ENCODE measurements at regions not wholly inside any gene's neighbourhood (a gene's known extent, or its start where the extent isn't known, plus 50 kb on each side); places are given as distances from the start of the nearest gene placed in this dataset.

- CTCF ChIA-PET = no interaction called here
- H4K20me1 ChIP-seq (ENCODE audit: insufficient read depth) = no peaks in the 10 kb centered on the region
- H3K36me3 ChIP-seq (ENCODE audit: low read depth) = no peaks in the 10 kb centered on the region
- no TSS peak for BruUV-seq (replicated peaks)
- H3F3A ChIP-seq (ENCODE audit: insufficient read depth, low read depth) = no peaks in the 10 kb centered on the region
- H3K9me2 ChIP-seq (ENCODE audit: insufficient read depth) = no peaks in the 10 kb centered on the region
- no peak for DNase-seq
- no peak overlapping the region for H3K4me3 ChIP-seq
- H3K79me2 ChIP-seq (ENCODE audit: low read depth) = no peaks in the 10 kb centered on the region
- no peaks in the 10 kb centered on the region; the same call in 1 of the 2 replicates for H3K9me3 ChIP-seq (ENCODE audit: insufficient read depth, low read depth)
- H3K27me3 ChIP-seq (ENCODE audit: insufficient read depth, low read depth) = no peaks in the 10 kb centered on the region
- no peak overlapping the region for H3K27ac ChIP-seq
- no peak overlapping the region for H3K4me2 ChIP-seq
- H3K4me1 ChIP-seq (replicated peaks; ENCODE audit: insufficient read depth) = no peaks in the 10 kb centered on the region
- no peak overlapping the region for H2AFZ ChIP-seq
- POLR2A ChIA-PET (ENCODE audit: unreplicated experiment) = no interaction called here
- intact Hi-C loops (cut with micrococcal nuclease; ENCODE audit: unreplicated experiment) = no loop called here
- TF ChIP-seq CTCF (conservative IDR thresholded peaks at IDR 0.05) = no peak
- no peak for TF ChIP-seq EZH2 (IDR thresholded peaks at IDR 0.05; ENCODE audit: low read depth)
Observed at GRCh38 chr13:108087810-108088209, 127.5 kb downstream of the LIG4 start.

GRCh38 chr13:108086678-108087077 lies 128.7 kb downstream of the LIG4 start:
- Histone ChIP-seq H3K36me3 (ENCODE audit: low read depth) (no peaks in the 10 kb centered on the region), H3K9me2 (ENCODE audit: insufficient read depth) (no peaks in the 10 kb centered on the region), H3K27ac (no peak overlapping the region), H2AFZ (no peak overlapping the region), H3K4me3 (no peak overlapping the region), H3K9me3 (ENCODE audit: insufficient read depth, low read depth) (no peaks in the 10 kb centered on the region; the same call in 1 of the 2 replicates), H3F3A (ENCODE audit: insufficient read depth, low read depth) (no peaks in the 10 kb centered on the region), H3K79me2 (ENCODE audit: low read depth) (no peaks in the 10 kb centered on the region), H3K27me3 (ENCODE audit: insufficient read depth, low read depth) (no peaks in the 10 kb centered on the region), H3K4me1 (replicated peaks; ENCODE audit: insufficient read depth) (no peaks in the 10 kb centered on the region), H3K4me2 (no peak overlapping the region), H4K20me1 (ENCODE audit: insufficient read depth) (no peaks in the 10 kb centered on the region)
- ChIA-PET POLR2A (ENCODE audit: unreplicated experiment) (no interaction called here), CTCF (interaction anchor here (0.6 kb wide), 1 partner anchor 150 kb away, joined by 4 read pairs; no protein-coding TSS in a partner anchor)
- intact Hi-C loops (cut with micrococcal nuclease; ENCODE audit: unreplicated experiment) = no loop called here
- peak in 1 of 2 experiments; percentile 9 for DNase-seq
- BruUV-seq (replicated peaks) = no TSS peak
- TF ChIP-seq CTCF (conservative IDR thresholded peaks at IDR 0.05) = peak; percentile 54; the same call in 1 of the 2 replicates
- TF ChIP-seq EZH2 (IDR thresholded peaks at IDR 0.05; ENCODE audit: low read depth) = no peak

GRCh38 chr13:108084840-108085239 lies 130.5 kb downstream of the LIG4 start:
- Histone ChIP-seq H3K79me2 (ENCODE audit: low read depth) (no peaks in the 10 kb centered on the region), H3K27me3 (ENCODE audit: insufficient read depth, low read depth) (no peaks in the 10 kb centered on the region), H3K9me2 (ENCODE audit: insufficient read depth) (no peaks in the 10 kb centered on the region), H3F3A (ENCODE audit: insufficient read depth, low read depth) (no peaks in the 10 kb centered on the region), H3K4me3 (no peak overlapping the region), H3K4me1 (replicated peaks; ENCODE audit: insufficient read depth) (no peaks in the 10 kb centered on the region), H3K4me2 (no peak overlapping the region), H3K9me3 (ENCODE audit: insufficient read depth, low read depth) (no peaks in the 10 kb centered on the region; the same call in 1 of the 2 replicates), H3K36me3 (ENCODE audit: low read depth) (no peaks in the 10 kb centered on the region), H3K27ac (no peak overlapping the region), H2AFZ (no peak overlapping the region), H4K20me1 (ENCODE audit: insufficient read depth) (no peaks in the 10 kb centered on the region)
- no peak for DNase-seq
- no peak for TF ChIP-seq CTCF (conservative IDR thresholded peaks at IDR 0.05)
- TF ChIP-seq EZH2 (IDR thresholded peaks at IDR 0.05; ENCODE audit: low read depth) = no peak
- no TSS peak for BruUV-seq (replicated peaks)
- POLR2A ChIA-PET (ENCODE audit: unreplicated experiment) = no interaction called here
- CTCF ChIA-PET = no interaction called here
- intact Hi-C loops (cut with micrococcal nuclease; ENCODE audit: unreplicated experiment) = no loop called here
